HCT116 (cell line): ENCODE measurements at regions not wholly inside any gene's neighbourhood (a gene's known extent, or its start where the extent isn't known, plus 50 kb on each side); places are given as distances from the start of the nearest gene placed in this dataset.

ENCODE experiments used
- ATAC-seq: fragments of 200-7000 bp; cut with Tn5 transposase; 2 replicates; pipeline ENCODE4 v1.9.1; 2020; ENCODE audit warnings: mild to moderate bottlenecking, moderate library complexity
- BruUV-seq: library from RNA; stranded (reverse); fragments of 400-500 nt; replicated peaks from 2 replicates; lab custom pipeline; 2021; lab: Mats Ljungman, UMichigan
- CTCF ChIA-PET: fragments of 300-600 bp; sonication (Branson Sonifier 250); formaldehyde crosslinking; loops from one replicate; lab custom pipeline; 2021; ENCODE audit warnings: antibody characterized with exemption; lab: Charles Lee
- POLR2A ChIA-PET: fragments of 300-600, 350-600 bp; sonication (Branson Sonifier 250); formaldehyde crosslinking; loops from one replicate; lab custom pipeline; 2021; ENCODE audit warnings: antibody characterized with exemption; lab: Charles Lee
- RAD21 ChIA-PET, 2 experiments: fragments of 300-600 bp; sonication (Branson Sonifier 250); formaldehyde crosslinking; loops; one replicate each; lab custom pipeline; 2023; ENCODE audit warnings: low total read pairs in 2 of 2; ENCODE audit not compliant: uncharacterized antibody in 2 of 2, unreplicated experiment in 2 of 2, low non-redundant PET in 1 of 2; lab: Charles Lee
- DNase-seq: peaks from one replicate; pipeline ENCODE4 v3.0.0-alpha.2; 2010; ENCODE audit warnings: low read depth, low spot score
- H2AFZ ChIP-seq: fragments of 200-600 bp; shearing (Covaris generic), sonication (generic); 2 replicates; pipeline ENCODE4 v1.6.1; 2017; ENCODE audit warnings: low read depth, mixed run types, mixed read lengths, antibody characterized with exemption, low read length; ENCODE audit not compliant: poor library complexity, severe bottlenecking
- H3K27ac ChIP-seq: 2 replicates; pipeline ENCODE4 v1.5.1; 2012; ENCODE audit warnings: low read depth, low read length
- H3K27me3 ChIP-seq: fragments of 200-600 bp; sonication (generic); 2 replicates; pipeline ENCODE4 v1.6.1; 2016; ENCODE audit warnings: mixed run types, low read length, mixed read lengths; ENCODE audit not compliant: insufficient read depth
- H3K36me3 ChIP-seq, 2 experiments: fragments of 200-500 bp in 1 of 2; fragments of 200-600 bp in 1 of 2; sonication (Bioruptor generic) in 1 of 2; sonication (generic) in 1 of 2; 2 replicates each; pipeline versions ENCODE4 v1.5.1 to v1.6.1; 2014 to 2016; ENCODE audit warnings: low read length in 2 of 2, inconsistent platforms in 1 of 2, mixed read lengths in 1 of 2, mixed run types in 1 of 2; ENCODE audit not compliant: insufficient read depth in 2 of 2, control insufficient read depth in 1 of 2
- H3K4me1 ChIP-seq, 2 experiments: fragments of 200-600 bp in 1 of 2; sonication (generic) in 1 of 2; 2 replicates each; pipeline versions ENCODE4 v1.5.1 to v1.6.1; 2012 to 2017; ENCODE audit warnings: low read length in 2 of 2, inconsistent platforms in 1 of 2, mild to moderate bottlenecking in 1 of 2, mixed read lengths in 1 of 2, mixed run types in 1 of 2, moderate library complexity in 1 of 2; ENCODE audit not compliant: insufficient read depth in 2 of 2, control insufficient read depth in 1 of 2
- H3K4me2 ChIP-seq: fragments of 200-600 bp; sonication (generic); 2 replicates; pipeline ENCODE4 v1.6.1; 2017; ENCODE audit warnings: mixed run types, low read length, mixed read lengths
- H3K4me3 ChIP-seq, 2 experiments: fragments of 200-600 bp in 1 of 2; sonication (generic) in 1 of 2; replicated peaks in 1 of 2; 2 replicates each; pipeline ENCODE4 v1.5.1; 2011 to 2016; ENCODE audit warnings: low read length in 2 of 2, control low read depth in 1 of 2, low read depth in 1 of 2, mild to moderate bottlenecking in 1 of 2, mixed read lengths in 1 of 2, mixed run types in 1 of 2
- H3K79me2 ChIP-seq: fragments of 200-600 bp; sonication (generic); 2 replicates; pipeline ENCODE4 v1.6.1; 2017; ENCODE audit warnings: mild to moderate bottlenecking, mixed run types, low read length, moderate library complexity, mixed read lengths; ENCODE audit not compliant: insufficient read depth
- H3K9ac ChIP-seq: fragments of 200-600 bp; sonication (generic); 2 replicates; pipeline ENCODE4 v1.6.1; 2016; ENCODE audit warnings: low read length, mixed read lengths
- H3K9me2 ChIP-seq: fragments of 200-600 bp; sonication (generic), shearing (Covaris generic); 2 replicates; pipeline ENCODE4 v1.6.1; 2017; ENCODE audit warnings: mixed run types, mild to moderate bottlenecking, moderate library complexity; ENCODE audit not compliant: insufficient read depth
- H3K9me3 ChIP-seq, 2 experiments: fragments of 200-500 bp in 1 of 2; fragments of 200-600 bp in 1 of 2; sonication (Bioruptor generic) in 1 of 2; sonication (generic) in 1 of 2; 2 replicates each; pipeline ENCODE4 v1.6.1; 2014 to 2017; ENCODE audit warnings: low read length in 2 of 2, mixed read lengths in 2 of 2, inconsistent platforms in 1 of 2, low read depth in 1 of 2, mild to moderate bottlenecking in 1 of 2, mixed run types in 1 of 2, moderate library complexity in 1 of 2; ENCODE audit not compliant: control insufficient read depth in 1 of 2, insufficient read depth in 1 of 2
- H4K20me1 ChIP-seq: fragments of 200-600 bp; sonication (generic), shearing (Covaris generic); 2 replicates; pipeline ENCODE4 v1.6.1; 2017; ENCODE audit warnings: mixed run types, mild to moderate bottlenecking, moderate library complexity; ENCODE audit not compliant: insufficient read depth
- CBX3 ChIP-seq: IDR thresholded peaks from 2 replicates; pipeline ENCODE4 v1.6.1; 2012; ENCODE audit warnings: low read depth
- EGR1 ChIP-seq: IDR thresholded peaks from 2 replicates; pipeline ENCODE4 v1.6.1; 2012; ENCODE audit warnings: low read depth
- ELF1 ChIP-seq: IDR thresholded peaks from 2 replicates; pipeline ENCODE4 v1.6.1; 2012; ENCODE audit warnings: low read depth, borderline replicate concordance
- EZH2 ChIP-seq: fragments of 200-600 bp; sonication (generic); IDR thresholded peaks from 2 replicates; pipeline ENCODE4 v1.6.1; 2017; ENCODE audit warnings: antibody characterized with exemption, mixed run types
- EZH2phosphoT487 ChIP-seq: fragments of 200-600 bp; IDR thresholded peaks from 2 replicates; pipeline ENCODE4 v1.6.1; 2018; ENCODE audit warnings: antibody characterized with exemption, borderline replicate concordance
- FOSL1 ChIP-seq: IDR thresholded peaks from 2 replicates; pipeline ENCODE4 v1.6.1; 2012; ENCODE audit warnings: low read depth
- JUND ChIP-seq: IDR thresholded peaks from 2 replicates; pipeline ENCODE4 v1.6.1; 2012
- SIN3A ChIP-seq: IDR thresholded peaks from 2 replicates; pipeline ENCODE4 v1.6.1; 2012; ENCODE audit warnings: low read depth
- SP1 ChIP-seq: IDR thresholded peaks from 2 replicates; pipeline ENCODE4 v1.6.1; 2012; ENCODE audit warnings: low read depth
- SRF ChIP-seq: IDR thresholded peaks from 2 replicates; pipeline ENCODE4 v1.6.1; 2012; ENCODE audit warnings: low read depth
- intact Hi-C: fragments of 100-400 bp; cut with micrococcal nuclease; formaldehyde crosslinking; loops from 2 replicates; pipeline ENCODE4 v1.10.0; 2022
- TF ChIP-seq, protein P1 (sequence below): IDR thresholded peaks from 2 replicates; pipeline ENCODE4 v1.6.1; 2011; ENCODE audit warnings: mild to moderate bottlenecking, low read length, moderate library complexity; ENCODE audit not compliant: insufficient replicate concordance; ENCODE audit errors: extremely low read depth

DNA sequence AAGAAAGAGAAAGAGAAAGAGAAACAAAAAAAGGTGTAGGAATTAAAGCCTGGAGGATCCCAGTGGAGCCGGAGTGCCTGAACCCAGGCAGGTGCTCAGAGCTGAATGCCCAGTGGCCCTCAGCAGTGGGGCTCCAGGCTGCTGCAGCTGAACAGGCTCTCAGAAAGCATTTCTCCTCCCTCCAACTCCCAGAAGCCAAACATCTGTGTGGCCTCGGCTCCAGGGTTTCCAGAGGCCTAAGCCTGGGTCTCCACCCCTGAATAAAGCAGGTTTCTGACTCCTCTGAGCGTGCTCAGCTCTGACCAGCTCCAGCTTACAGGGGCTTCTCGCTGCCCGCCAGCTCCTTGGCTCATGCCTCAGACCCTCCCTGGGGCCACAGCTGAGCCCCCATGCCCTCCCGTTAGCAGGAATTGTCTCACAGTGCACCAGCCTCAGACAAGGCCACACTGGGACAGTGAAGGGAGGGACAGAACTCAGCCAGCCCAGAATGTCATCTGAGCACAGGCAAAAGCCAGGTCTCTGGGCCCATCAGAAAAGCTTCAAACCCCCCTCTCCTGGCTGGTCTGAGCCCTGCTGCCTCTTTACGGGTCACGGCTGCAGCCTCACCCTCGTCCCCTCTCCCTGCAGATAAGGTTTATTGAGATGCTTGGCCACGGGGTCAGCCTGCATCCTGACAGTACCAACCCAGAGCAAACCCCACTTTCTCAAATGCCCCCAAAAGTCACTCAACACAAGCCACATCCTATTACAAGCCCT lies 114.4 kb upstream of the PPP1R26 start (continued):
- no peak for TF ChIP-seq ELF1
- TF ChIP-seq, all 23 proteins: peak for 0

DNA sequence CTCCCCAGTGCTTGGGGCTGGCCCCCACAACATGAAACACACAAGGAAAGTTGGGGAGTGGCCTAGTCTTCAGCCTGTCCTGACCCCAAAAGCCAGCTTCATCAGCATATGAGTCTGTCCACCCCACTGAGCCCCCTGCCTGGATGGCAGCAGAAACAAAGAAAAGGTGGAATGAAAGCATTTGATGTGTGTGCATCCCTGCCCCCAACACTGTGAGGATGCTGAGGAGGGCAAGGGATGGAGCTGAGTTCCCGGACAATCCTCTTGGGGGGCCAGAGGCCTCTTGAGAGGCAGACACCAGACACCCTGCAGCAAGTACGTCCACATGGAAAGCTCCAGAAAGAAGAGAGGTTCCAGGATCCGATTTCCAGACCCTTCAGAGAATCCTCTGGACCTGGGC lies 113.5 kb upstream of the PPP1R26 start:
- Histone ChIP-seq H2AFZ (no peak overlapping the region), H3K27ac (no peak overlapping the region), H3K79me2 (no peaks in the 10 kb centered on the region), H3K36me3 (no peaks in the 10 kb centered on the region), H4K20me1 (no peaks in the 10 kb centered on the region), H3K4me3 (no peak overlapping the region), H3K4me2 (no peak overlapping the region), H3K9me3 (no peaks in the 10 kb centered on the region), H3K27me3 (no peaks in the 10 kb centered on the region), H3K9ac (no peak overlapping the region), H3K4me1 (no peaks in the 10 kb centered on the region), H3K9me2 (no peaks in the 10 kb centered on the region)
- POLR2A ChIA-PET: no interaction called here
- DNase-seq: no peak
- CTCF ChIA-PET: no interaction called here
- TF ChIP-seq SP1 (no peak), EGR1 (no peak), JUND (no peak), CBX3 (no peak), EZH2 (no peak), SRF (no peak), EZH2phosphoT487 (no peak), FOSL1 (no peak), SIN3A (no peak)
- TF ChIP-seq, protein P1, sequence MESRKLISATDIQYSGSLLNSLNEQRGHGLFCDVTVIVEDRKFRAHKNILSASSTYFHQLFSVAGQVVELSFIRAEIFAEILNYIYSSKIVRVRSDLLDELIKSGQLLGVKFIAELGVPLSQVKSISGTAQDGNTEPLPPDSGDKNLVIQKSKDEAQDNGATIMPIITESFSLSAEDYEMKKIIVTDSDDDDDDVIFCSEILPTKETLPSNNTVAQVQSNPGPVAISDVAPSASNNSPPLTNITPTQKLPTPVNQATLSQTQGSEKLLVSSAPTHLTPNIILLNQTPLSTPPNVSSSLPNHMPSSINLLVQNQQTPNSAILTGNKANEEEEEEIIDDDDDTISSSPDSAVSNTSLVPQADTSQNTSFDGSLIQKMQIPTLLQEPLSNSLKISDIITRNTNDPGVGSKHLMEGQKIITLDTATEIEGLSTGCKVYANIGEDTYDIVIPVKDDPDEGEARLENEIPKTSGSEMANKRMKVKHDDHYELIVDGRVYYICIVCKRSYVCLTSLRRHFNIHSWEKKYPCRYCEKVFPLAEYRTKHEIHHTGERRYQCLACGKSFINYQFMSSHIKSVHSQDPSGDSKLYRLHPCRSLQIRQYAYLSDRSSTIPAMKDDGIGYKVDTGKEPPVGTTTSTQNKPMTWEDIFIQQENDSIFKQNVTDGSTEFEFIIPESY: no peak
- intact Hi-C loops: no loop called here
- no TSS peak for BruUV-seq
- no peak for ATAC-seq
- RAD21 ChIA-PET: no interaction called here
